Heart left ventricle (tissue), 13 donors: ENCODE measurements at regions not wholly inside any gene's neighbourhood (a gene's known extent, or its start where the extent isn't known, plus 50 kb on each side); places are given as distances from the start of the nearest gene placed in this dataset.

Experiments
- POLR2A ChIP-seq, 2 donors: fragments of 450-650 bp; IDR thresholded peaks; one replicate each; pipeline ENCODE4 v1.6.1; 2017; ENCODE audit warnings: antibody characterized with exemption in 2 of 2, mild to moderate bottlenecking in 2 of 2, moderate library complexity in 2 of 2
- TF ChIP-seq, protein P1 (sequence below), 12 donors: fragments of 200-600 bp; sonication (generic) in 4 of 12; IDR thresholded peaks; one replicate each; pipeline versions ENCODE4 v1.5.0 to v1.8.0; 2018 to 2022; ENCODE audit warnings: antibody characterized with exemption in 12 of 12, mild to moderate bottlenecking in 5 of 12
- donor health status: ischemic (EF 13 %, LVEDD 7.1; RV severe dilation, severe dysfunction).
- donor health status: DM: no; HTN: yes; CAD: no.
- donor health status: DM: no; HTN: no; CAD: no.
- donor health status: ischemic (EF 25% LVEDD 6.9; RV normal size, moderate dysfunction).
- donor health status: ischemic (EF 25% LVEDD 5.7; RV mildly dilated, moderate dysfunction).
- donor health status: ischemic (EF 35%, LVEDD 5.7; RV mildly dilated, moderate dysfunction).
- donor health status: nonischemic (EF 11% LVEDD 7.7; RV severe dilation, severe dysfunction).
- donor health status: DM: yes; HTN: yes; CAD: no.
- donor health status: PGD.
- donor health status: ischemic (EF 29% LVEDD 5.4; RV normal size, mild dysfunction).
- donor health status: nonischemic (EF 23%, LVEDD 6.1; RV moderate dilation, normal function).

DNA sequence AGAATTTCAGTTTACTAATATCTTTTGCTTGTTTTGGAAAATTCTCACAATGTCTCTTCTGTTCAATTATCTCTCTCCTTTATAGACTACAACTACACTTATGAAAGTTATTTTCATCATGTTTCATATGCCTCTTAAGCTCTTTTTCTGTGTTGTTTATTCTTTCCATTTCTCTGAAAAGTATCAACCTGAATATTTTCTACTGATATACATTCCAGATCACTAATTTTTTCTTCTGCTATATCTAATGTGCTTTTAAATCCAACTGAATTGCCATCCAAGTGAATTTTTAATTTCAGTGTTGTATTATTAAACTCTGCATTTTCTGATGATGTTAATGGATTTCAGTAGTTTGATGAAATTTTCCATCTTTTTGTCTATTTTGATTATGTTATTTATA is 301.3 kb downstream of the HRH4 start:
- TF ChIP-seq, protein P1, sequence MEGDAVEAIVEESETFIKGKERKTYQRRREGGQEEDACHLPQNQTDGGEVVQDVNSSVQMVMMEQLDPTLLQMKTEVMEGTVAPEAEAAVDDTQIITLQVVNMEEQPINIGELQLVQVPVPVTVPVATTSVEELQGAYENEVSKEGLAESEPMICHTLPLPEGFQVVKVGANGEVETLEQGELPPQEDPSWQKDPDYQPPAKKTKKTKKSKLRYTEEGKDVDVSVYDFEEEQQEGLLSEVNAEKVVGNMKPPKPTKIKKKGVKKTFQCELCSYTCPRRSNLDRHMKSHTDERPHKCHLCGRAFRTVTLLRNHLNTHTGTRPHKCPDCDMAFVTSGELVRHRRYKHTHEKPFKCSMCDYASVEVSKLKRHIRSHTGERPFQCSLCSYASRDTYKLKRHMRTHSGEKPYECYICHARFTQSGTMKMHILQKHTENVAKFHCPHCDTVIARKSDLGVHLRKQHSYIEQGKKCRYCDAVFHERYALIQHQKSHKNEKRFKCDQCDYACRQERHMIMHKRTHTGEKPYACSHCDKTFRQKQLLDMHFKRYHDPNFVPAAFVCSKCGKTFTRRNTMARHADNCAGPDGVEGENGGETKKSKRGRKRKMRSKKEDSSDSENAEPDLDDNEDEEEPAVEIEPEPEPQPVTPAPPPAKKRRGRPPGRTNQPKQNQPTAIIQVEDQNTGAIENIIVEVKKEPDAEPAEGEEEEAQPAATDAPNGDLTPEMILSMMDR (IDR thresholded peaks at IDR 0.05), result no peak
- TF ChIP-seq POLR2A (IDR thresholded peaks at IDR 0.05), result no peak
